22Rv1 (cell line): ENCODE measurements at regions not wholly inside any gene's neighbourhood (a gene's known extent, or its start where the extent isn't known, plus 50 kb on each side); places are given as distances from the start of the nearest gene placed in this dataset.

Source experiments
- CTCF ChIP-seq: fragments of 450-650 bp; IDR thresholded peaks from 2 replicates; pipeline ENCODE4 v1.5.1; 2017; ENCODE audit warnings: mild to moderate bottlenecking
- ZFX ChIP-seq: fragments of 450-650 bp; IDR thresholded peaks from 2 replicates; pipeline ENCODE4 v1.6.1; 2017; ENCODE audit warnings: antibody characterized with exemption, borderline replicate concordance

GRCh38 chr10:128938558-128938957, 528.5 kb upstream of the MGMT start:
- TF ChIP-seq CTCF (no peak), ZFX (no peak)
